Transverse colon (tissue), 4 donors: ENCODE measurements at regions not wholly inside any gene's neighbourhood (a gene's known extent, or its start where the extent isn't known, plus 50 kb on each side); places are given as distances from the start of the nearest gene placed in this dataset.

Source experiments
- DNase-seq: peaks from one replicate; pipeline ENCODE4 v3.0.0-alpha.2; 2019
- H3K27ac ChIP-seq, 4 donors: fragments of 200-600 bp; sonication (generic); 2 replicates each; pipeline ENCODE4 v1.5.1; 2016 to 2018; ENCODE audit warnings: inconsistent platforms in 4 of 4
- H3K27me3 ChIP-seq: fragments of 200-600 bp; sonication (generic); 2 replicates; pipeline ENCODE4 v1.5.1; 2017; ENCODE audit warnings: inconsistent platforms
- H3K36me3 ChIP-seq, 4 donors: fragments of 200-600 bp; sonication (generic); 2 replicates each; pipeline ENCODE4 v1.5.1; 2017 to 2019; ENCODE audit warnings: inconsistent platforms in 4 of 4
- H3K4me1 ChIP-seq, 4 donors: fragments of 200-600 bp; sonication (generic); 2 replicates each; pipeline ENCODE4 v1.5.1; 2017 to 2020; ENCODE audit warnings: inconsistent platforms in 4 of 4
- H3K4me3 ChIP-seq, 4 donors: fragments of 200-600 bp; sonication (generic); 1 replicate in 1 of 4; 2 replicates in 3 of 4; pipeline versions ENCODE4 v1.5.1 to v1.6.1; 2017 to 2019; ENCODE audit warnings: inconsistent platforms in 4 of 4
- H3K9me3 ChIP-seq, 2 donors: fragments of 200-600 bp; sonication (generic); 2 replicates each; pipeline ENCODE4 v1.5.1; 2017 to 2019; ENCODE audit warnings: inconsistent platforms in 2 of 2
- EP300 ChIP-seq: sonication (generic); formaldehyde crosslinking; IDR thresholded peaks from one replicate; pipeline ENCODE4 v1.6.1; 2017; ENCODE audit warnings: antibody characterized with exemption, low read depth
- POLR2A ChIP-seq: fragments of 450-650 bp; IDR thresholded peaks from one replicate; pipeline ENCODE4 v1.6.1; 2016; ENCODE audit warnings: antibody characterized with exemption, mild to moderate bottlenecking, moderate library complexity
- POLR2AphosphoS5 ChIP-seq, 3 donors: sonication (generic); formaldehyde crosslinking; IDR thresholded peaks; one replicate each; pipeline ENCODE4 v1.6.1; 2016; ENCODE audit warnings: antibody characterized with exemption in 3 of 3
- WGBS, 2 donors: methylation state at CpG; one replicate each; pipeline ENCODE4 v1.1.5; 2018; ENCODE audit warnings: low coverage in 1 of 2; 5-methylcytosine and 5-hydroxymethylcytosine counted together
- in situ Hi-C, 4 donors: fragments of 200-750 bp; cut with MboI; loops; one replicate each; pipeline versions ENCODE4 v1.15.0 to v1.15.1; 2017; ENCODE audit warnings: low sequenced_read_pairs in 3 of 4, low pct_ligation_motif_present in 1 of 4, low pct_unique_long_range_greater_than_20kb in 1 of 4
- intact Hi-C: fragments of 100-400 bp; cut with DNase I; formaldehyde crosslinking; loops from one replicate; pipeline ENCODE4 v1.15.1; 2023; ENCODE audit warnings: low total_unique reads
- TF ChIP-seq, protein P1 (sequence below), 5 experiments: fragments of 200-600 bp in 3 of 5; fragments of 450-650 bp in 2 of 5; sonication (generic) in 3 of 5; IDR thresholded peaks; 1 replicate in 2 of 5; 2 replicates in 3 of 5; pipeline ENCODE4 v1.5.1; 2016 to 2017; ENCODE audit warnings: antibody characterized with exemption in 5 of 5, inconsistent platforms in 3 of 5, mild to moderate bottlenecking in 2 of 5, moderate library complexity in 1 of 5

DNA sequence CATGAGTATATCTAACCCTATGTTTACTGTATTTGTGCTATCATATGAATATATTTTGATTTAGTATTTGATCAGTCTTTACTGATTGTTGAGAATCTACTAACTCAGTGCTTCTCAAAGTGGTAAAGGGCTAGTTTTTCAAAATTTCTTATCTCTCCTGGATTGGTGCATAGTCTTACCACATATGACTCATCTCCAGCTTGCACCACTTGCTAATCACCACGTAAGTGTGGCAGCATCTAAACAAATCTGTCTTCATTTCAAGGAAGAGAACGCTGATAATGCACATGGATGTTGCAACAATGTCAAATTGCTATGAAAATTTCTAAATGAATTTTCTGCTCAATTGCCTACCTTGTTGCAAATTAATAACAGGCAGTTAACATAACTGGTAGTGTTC is 299.5 kb downstream of the PAX1 start:
- in situ Hi-C loops = loop anchor here in 1 of 4 donors (25.0 kb wide), 1 partner anchor 107 kb away; no protein-coding TSS in a partner anchor
- 61% methylated on average over 2 of the region's 2 CpGs for WGBS, 2 donors

DNA sequence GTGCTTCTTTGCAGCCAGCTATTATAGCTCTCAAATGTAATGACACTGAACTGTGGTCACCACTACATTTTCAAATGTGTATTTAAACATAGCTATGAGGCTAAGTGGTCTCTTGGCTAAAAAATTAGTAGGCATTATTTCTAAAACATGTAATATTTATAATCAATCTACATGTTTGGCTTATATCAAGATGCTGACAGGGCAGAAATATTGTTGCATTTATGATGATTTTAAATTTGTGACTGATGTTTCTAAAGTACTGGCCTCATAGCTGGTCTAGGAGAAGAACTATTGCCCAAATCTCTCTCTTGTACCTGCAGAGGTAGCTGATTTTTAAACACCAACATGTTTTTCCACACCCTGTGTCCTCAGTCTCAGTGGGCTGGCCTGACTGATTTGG is 298.2 kb downstream of the PAX1 start:
- H3K27ac ChIP-seq = no peak overlapping the region
- in situ Hi-C loops = loop anchor here in 1 of 4 donors (25.0 kb wide), 1 partner anchor 109 kb away; no protein-coding TSS in a partner anchor
- H3K36me3 ChIP-seq = no peaks in the 10 kb centered on the region
- H3K9me3 ChIP-seq = peaks cover 0 to under 1% of the 10 kb centered on the region in 2 donors
- intact Hi-C loops = no loop called here
- no peak overlapping the region for H3K4me3 ChIP-seq
- no peaks in the 10 kb centered on the region for H3K27me3 ChIP-seq
- no peaks in the 10 kb centered on the region for H3K4me1 ChIP-seq
- DNase-seq = no peak
- TF ChIP-seq, protein P1, sequence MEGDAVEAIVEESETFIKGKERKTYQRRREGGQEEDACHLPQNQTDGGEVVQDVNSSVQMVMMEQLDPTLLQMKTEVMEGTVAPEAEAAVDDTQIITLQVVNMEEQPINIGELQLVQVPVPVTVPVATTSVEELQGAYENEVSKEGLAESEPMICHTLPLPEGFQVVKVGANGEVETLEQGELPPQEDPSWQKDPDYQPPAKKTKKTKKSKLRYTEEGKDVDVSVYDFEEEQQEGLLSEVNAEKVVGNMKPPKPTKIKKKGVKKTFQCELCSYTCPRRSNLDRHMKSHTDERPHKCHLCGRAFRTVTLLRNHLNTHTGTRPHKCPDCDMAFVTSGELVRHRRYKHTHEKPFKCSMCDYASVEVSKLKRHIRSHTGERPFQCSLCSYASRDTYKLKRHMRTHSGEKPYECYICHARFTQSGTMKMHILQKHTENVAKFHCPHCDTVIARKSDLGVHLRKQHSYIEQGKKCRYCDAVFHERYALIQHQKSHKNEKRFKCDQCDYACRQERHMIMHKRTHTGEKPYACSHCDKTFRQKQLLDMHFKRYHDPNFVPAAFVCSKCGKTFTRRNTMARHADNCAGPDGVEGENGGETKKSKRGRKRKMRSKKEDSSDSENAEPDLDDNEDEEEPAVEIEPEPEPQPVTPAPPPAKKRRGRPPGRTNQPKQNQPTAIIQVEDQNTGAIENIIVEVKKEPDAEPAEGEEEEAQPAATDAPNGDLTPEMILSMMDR (IDR thresholded peaks at IDR 0.05) = no peak
- TF ChIP-seq POLR2A (no peak), POLR2AphosphoS5 (IDR thresholded peaks at IDR 0.05) (no peak), EP300 (no peak)

More for the DNA sequence above, 299.5 kb downstream of the PAX1 start:
- Histone ChIP-seq H3K4me1 (no peaks in the 10 kb centered on the region), H3K36me3 (no peaks in the 10 kb centered on the region), H3K27ac (no peak overlapping the region), H3K9me3 (peaks cover 0 to 4% of the 10 kb centered on the region in 2 donors), H3K27me3 (no peaks in the 10 kb centered on the region), H3K4me3 (no peak overlapping the region)
- no peak for TF ChIP-seq EP300
- TF ChIP-seq, protein P1 (IDR thresholded peaks at IDR 0.05) = no peak
- TF ChIP-seq POLR2AphosphoS5 (IDR thresholded peaks at IDR 0.05) = no peak
- TF ChIP-seq POLR2A = no peak
- intact Hi-C loops = no loop called here
- no peak for DNase-seq

DNA sequence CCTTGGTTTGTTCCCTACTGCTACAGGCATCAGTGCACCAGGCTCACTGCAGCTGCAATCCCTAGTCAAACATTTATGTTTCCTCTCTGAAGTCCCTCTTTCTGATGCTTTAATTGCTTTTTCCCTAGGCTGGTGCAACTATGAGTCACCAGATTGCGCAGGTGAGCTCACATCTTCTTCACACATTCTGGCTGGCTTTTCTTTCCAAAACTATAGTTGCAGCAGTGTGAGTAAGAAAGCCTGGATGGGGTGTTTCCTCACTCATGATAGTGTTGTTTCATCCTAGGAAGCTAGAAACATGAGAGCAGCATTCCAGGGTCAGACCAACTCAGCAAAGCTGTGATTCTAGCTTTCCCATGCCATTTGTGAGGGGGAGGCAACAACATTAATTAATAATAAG is 296.4 kb downstream of the PAX1 start:
- no peaks in the 10 kb centered on the region for H3K27me3 ChIP-seq
- no peak overlapping the region for H3K4me3 ChIP-seq
- intact Hi-C loops (no loop called here), in situ Hi-C loops (loop anchor here in 1 of 4 donors (25.0 kb wide), 1 partner anchor 110 kb away; no protein-coding TSS in a partner anchor)
- WGBS, 2 donors = 68% methylated on average over 1 of the region's 1 CpG; no CpG with 5 or more reads in 1 of the 2 donors
- H3K27ac ChIP-seq = no peak overlapping the region
- H3K9me3 ChIP-seq = no peaks in the 10 kb centered on the region
- DNase-seq = no peak
- H3K36me3 ChIP-seq = no peaks in the 10 kb centered on the region
- H3K4me1 ChIP-seq = no peaks in the 10 kb centered on the region
- TF ChIP-seq, protein P1 (IDR thresholded peaks at IDR 0.05) = no peak
- TF ChIP-seq POLR2AphosphoS5 (IDR thresholded peaks at IDR 0.05) = no peak

DNA sequence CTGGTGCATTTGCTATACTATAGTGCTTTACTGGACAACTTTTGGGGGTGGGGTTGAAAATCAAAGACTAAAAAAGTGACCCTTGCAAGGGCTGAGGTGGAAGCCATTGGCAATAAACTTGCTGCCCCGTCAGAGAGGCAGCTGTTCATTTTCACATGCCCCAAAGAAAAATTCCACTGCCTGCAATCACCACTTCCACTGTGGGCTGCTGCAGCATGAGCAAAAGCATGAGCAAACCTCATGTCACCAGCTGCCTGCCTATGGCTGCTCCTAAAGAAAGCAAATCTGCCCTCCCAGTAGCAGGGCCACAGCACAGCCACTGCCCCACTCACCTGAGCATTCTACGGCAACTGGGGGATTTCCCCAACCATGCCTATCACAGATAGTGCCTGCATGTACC is 290.0 kb downstream of the PAX1 start:
- Histone ChIP-seq H3K27ac (no peak overlapping the region), H3K4me1 (no peaks in the 10 kb centered on the region), H3K9me3 (no peaks in the 10 kb centered on the region), H3K4me3 (no peak overlapping the region), H3K36me3 (no peaks in the 10 kb centered on the region), H3K27me3 (no peaks in the 10 kb centered on the region)
- intact Hi-C loops = no loop called here
- TF ChIP-seq, protein P1 (IDR thresholded peaks at IDR 0.05) = no peak
- in situ Hi-C loops = no loop called here
- no peak for DNase-seq
- WGBS, 2 donors = 67 to 95% methylated on average over 1 to 2 of the region's 2 CpGs
